ENCODE measurements at regions not wholly inside any gene's neighbourhood (a gene's known extent, or its start where the extent isn't known, plus 50 kb on each side); places are given as distances from the start of the nearest gene placed in this dataset.
"Not testable (repeated sequence)": the region's sequence is repeated elsewhere in the genome, so short reads cannot be mapped to it uniquely, and the experiment has no call there.

DNA sequence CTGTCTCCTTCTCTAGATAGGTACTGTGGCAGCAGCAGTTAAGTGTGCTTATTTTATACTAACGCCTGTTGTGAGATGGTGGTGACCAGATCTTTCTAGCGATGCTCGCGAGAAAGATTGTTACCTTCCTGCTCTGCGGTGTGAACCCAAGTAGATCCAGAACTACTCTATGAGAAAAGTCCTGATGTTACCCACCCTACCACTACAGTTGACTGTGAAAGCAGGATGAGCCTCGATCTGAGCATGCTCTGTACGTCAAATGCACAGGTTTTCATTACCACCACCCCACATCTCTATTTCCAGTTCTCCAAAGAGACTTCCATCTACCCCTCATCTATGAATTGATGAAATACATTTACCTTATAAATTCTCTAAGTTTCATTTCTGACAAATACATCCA is 64.6 kb upstream of the KCTD7 start:
- Histone ChIP-seq H3K9me3 (ENCODE audit: low read depth) (no peaks in the 10 kb centered on the region), H3K27me3 (no peaks in the 10 kb centered on the region), H3K36me3 (peaks cover 7% of the 10 kb centered on the region), H3K27ac (no peak overlapping the region), H3K4me3 (no peak overlapping the region), H3K4me1 (ENCODE audit: low read depth) (no peaks in the 10 kb centered on the region)
- DNase-seq (ENCODE audit: low read depth in 1 of 2, low spot score in 1 of 2) = no peak
- TF ChIP-seq, protein P1, sequence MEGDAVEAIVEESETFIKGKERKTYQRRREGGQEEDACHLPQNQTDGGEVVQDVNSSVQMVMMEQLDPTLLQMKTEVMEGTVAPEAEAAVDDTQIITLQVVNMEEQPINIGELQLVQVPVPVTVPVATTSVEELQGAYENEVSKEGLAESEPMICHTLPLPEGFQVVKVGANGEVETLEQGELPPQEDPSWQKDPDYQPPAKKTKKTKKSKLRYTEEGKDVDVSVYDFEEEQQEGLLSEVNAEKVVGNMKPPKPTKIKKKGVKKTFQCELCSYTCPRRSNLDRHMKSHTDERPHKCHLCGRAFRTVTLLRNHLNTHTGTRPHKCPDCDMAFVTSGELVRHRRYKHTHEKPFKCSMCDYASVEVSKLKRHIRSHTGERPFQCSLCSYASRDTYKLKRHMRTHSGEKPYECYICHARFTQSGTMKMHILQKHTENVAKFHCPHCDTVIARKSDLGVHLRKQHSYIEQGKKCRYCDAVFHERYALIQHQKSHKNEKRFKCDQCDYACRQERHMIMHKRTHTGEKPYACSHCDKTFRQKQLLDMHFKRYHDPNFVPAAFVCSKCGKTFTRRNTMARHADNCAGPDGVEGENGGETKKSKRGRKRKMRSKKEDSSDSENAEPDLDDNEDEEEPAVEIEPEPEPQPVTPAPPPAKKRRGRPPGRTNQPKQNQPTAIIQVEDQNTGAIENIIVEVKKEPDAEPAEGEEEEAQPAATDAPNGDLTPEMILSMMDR (IDR thresholded peaks at IDR 0.05; ENCODE audit: low read depth, low read length) = no peak

DNA sequence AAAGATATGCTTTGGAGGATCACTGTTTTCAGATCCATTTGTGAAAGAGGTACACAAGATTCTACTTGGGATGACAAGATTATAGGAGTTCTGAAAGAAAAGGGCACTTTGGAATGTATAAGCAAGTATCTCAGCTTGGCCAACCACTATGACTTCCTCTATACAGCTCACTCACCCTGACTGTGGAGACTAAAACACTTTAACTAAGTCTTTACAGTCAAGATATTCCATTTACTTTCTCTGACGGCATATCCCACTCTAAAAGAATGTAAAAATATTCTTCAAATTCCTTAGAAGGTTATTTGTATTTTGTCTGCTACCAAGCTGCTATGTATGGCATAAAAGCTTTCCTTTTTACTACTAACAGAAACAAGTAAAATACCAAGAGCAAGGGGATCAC is 58.5 kb upstream of the KCTD7 start:
- H3K27me3 ChIP-seq; H3K4me1 ChIP-seq (ENCODE audit: low read depth); DNase-seq (ENCODE audit: low read depth in 1 of 2, low spot score in 1 of 2); H3K4me3 ChIP-seq; H3K27ac ChIP-seq; H3K9me3 ChIP-seq (ENCODE audit: low read depth): not testable (repeated sequence)
- H3K36me3 ChIP-seq = peaks cover 29% of the 10 kb centered on the region

DNA sequence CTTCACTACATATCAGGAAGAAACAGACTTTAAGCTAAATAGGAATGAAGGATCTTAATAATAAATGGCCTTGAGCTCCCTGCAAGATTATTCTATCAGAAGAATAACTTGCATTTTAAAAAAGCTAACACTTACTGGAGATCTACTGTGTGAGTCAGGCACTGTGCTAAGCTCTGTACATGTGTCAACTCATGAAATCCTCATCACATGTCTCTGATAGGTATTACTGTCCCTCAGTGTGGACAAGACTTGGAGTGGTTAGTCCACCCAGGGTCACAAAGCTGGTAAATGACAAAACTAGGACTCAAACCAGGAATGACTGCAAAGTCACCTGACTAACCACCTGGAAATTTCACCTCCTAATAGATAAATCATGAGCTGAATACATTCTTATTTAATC is 57.1 kb upstream of the KCTD7 start:
- Histone ChIP-seq H3K4me3 (no peak overlapping the region), H3K27ac (no peak overlapping the region), H3K9me3 (ENCODE audit: low read depth) (no peaks in the 10 kb centered on the region), H3K4me1 (ENCODE audit: low read depth) (no peaks in the 10 kb centered on the region), H3K27me3 (no peaks in the 10 kb centered on the region), H3K36me3 (peaks cover 33% of the 10 kb centered on the region)
- DNase-seq (ENCODE audit: low read depth in 1 of 2, low spot score in 1 of 2) = no peak
- TF ChIP-seq, protein P1 (IDR thresholded peaks at IDR 0.05; ENCODE audit: low read depth, low read length) = no peak

- H3K27me3 ChIP-seq; H3K27ac ChIP-seq; H3K4me1 ChIP-seq (ENCODE audit: low read depth); H3K9me3 ChIP-seq (ENCODE audit: low read depth); DNase-seq (ENCODE audit: low read depth in 1 of 2, low spot score in 1 of 2); H3K4me3 ChIP-seq: not testable (repeated sequence)
- H3K36me3 ChIP-seq = peaks cover 32% of the 10 kb centered on the region
These were observed 54.7 kb upstream of the KCTD7 start for GRCh38 chr7:66573782-66574495.

DNA sequence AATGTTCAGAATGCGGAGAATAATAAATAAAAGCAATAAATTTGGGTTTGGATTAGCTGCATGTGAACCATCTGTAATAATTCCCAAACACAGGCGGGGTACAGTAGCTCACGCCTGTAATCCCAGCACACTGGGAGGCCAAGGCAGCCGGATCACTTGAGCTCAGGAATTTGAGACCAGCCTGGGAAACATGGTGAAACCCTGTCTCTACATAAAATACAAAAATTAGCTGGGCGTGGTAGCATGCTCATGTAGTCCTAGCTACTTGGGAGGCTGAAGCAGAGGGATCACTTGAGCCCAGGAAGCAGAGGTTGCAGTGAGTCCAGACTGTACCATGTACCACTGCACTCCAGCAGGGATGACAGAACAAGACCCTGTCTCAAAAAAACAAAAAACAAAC is 53.9 kb upstream of the KCTD7 start:
- H3K9me3 ChIP-seq (ENCODE audit: low read depth); H3K4me3 ChIP-seq; H3K4me1 ChIP-seq (ENCODE audit: low read depth); H3K27ac ChIP-seq; H3K27me3 ChIP-seq; DNase-seq (ENCODE audit: low read depth in 1 of 2, low spot score in 1 of 2): not testable (repeated sequence)
- H3K36me3 ChIP-seq = peaks cover 31% of the 10 kb centered on the region

DNA sequence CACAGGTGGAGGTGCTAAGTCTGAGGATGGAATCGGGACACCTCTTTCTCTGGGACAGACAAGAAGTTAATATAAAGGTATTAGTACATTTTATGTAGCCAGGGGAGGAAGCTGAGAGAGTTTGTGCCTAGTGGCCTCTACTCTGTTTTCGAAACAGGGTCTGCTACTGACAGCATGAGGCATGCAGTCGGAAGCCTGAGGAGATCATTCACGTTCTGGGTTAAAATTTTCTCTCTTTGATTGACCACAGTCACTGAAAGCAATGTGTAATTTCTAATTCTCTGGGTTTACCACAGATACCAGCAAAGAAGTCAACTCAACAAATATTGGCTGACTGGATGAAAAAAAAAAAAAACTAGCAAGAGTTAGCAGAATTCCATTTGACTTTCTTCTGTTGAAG is 53.3 kb upstream of the KCTD7 start:
- Histone ChIP-seq H3K4me1 (ENCODE audit: low read depth) (no peaks in the 10 kb centered on the region), H3K36me3 (peaks cover 31% of the 10 kb centered on the region), H3K9me3 (ENCODE audit: low read depth) (no peaks in the 10 kb centered on the region), H3K27me3 (no peaks in the 10 kb centered on the region), H3K27ac (no peak overlapping the region), H3K4me3 (no peak overlapping the region)
- no peak for DNase-seq (ENCODE audit: low read depth in 1 of 2, low spot score in 1 of 2)
- TF ChIP-seq, protein P1 (IDR thresholded peaks at IDR 0.05; ENCODE audit: low read depth, low read length) = no peak

DNA sequence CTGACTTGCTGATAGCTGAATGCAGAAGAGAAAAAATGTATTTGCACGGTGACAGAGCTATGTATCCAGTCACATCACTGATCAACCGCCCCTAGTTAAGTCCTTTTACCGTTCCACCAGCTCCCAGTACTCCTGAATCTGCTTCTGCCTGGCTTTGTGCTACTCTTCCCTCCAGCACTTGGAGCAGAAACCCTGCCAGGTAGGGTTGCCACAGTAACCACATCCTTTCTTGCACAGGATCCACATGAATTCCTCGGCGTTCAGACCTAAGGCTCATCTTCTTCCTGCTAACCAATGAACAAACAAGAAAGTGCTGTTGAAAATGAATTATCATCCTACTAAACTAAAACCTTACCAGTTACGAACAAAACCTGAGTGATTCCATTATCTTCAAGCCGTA is 52.0 kb upstream of the KCTD7 start:
- Histone ChIP-seq H3K4me1 (ENCODE audit: low read depth) (no peaks in the 10 kb centered on the region), H3K36me3 (peaks cover 25% of the 10 kb centered on the region), H3K4me3 (no peak overlapping the region), H3K9me3 (ENCODE audit: low read depth) (no peaks in the 10 kb centered on the region), H3K27me3 (no peaks in the 10 kb centered on the region), H3K27ac (no peak overlapping the region)
- TF ChIP-seq, protein P1 (IDR thresholded peaks at IDR 0.05; ENCODE audit: low read depth, low read length) = no peak
- no peak for DNase-seq (ENCODE audit: low read depth in 1 of 2, low spot score in 1 of 2)
